Upper lobe of left lung (tissue), 4 donors: ENCODE measurements at regions not wholly inside any gene's neighbourhood (a gene's known extent, or its start where the extent isn't known, plus 50 kb on each side); places are given as distances from the start of the nearest gene placed in this dataset.

Experiments used
- EP300 ChIP-seq, 4 donors: sonication (generic); formaldehyde crosslinking; IDR thresholded peaks; one replicate each; pipeline ENCODE4 v1.5.1; 2017; ENCODE audit warnings: antibody characterized with exemption in 4 of 4, control low read depth in 2 of 4
- POLR2AphosphoS5 ChIP-seq, 2 donors: sonication (generic); formaldehyde crosslinking; IDR thresholded peaks; one replicate each; pipeline ENCODE4 v1.5.1; 2017; ENCODE audit warnings: antibody characterized with exemption in 2 of 2
- TF ChIP-seq, protein P1 (sequence below), 6 experiments: fragments of 450-650 bp in 4 of 6; fragments of 200-600 bp in 2 of 6; sonication (generic) in 2 of 6; IDR thresholded peaks; one replicate each; pipeline ENCODE4 v1.5.1; 2016 to 2019; ENCODE audit warnings: antibody characterized with exemption in 6 of 6

DNA sequence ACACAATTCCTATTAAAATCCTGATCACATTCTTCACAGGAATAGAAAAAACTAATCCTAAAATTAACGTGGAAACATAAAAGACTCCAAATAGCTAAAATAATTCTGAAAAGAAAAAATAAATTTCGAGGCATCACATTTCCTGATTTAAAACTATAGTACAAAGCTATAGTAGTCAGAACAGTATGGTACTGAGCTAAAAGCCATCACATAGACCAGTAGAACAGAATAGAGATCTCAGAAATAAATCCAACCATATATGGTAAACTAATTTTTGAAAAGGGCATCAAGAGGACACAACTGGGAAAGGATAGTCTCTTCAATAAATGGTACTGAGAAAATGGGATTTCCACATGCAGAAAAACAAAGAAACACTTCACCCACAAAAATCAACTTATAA is 125.2 kb upstream of the DAAM1 start:
- TF ChIP-seq, protein P1, sequence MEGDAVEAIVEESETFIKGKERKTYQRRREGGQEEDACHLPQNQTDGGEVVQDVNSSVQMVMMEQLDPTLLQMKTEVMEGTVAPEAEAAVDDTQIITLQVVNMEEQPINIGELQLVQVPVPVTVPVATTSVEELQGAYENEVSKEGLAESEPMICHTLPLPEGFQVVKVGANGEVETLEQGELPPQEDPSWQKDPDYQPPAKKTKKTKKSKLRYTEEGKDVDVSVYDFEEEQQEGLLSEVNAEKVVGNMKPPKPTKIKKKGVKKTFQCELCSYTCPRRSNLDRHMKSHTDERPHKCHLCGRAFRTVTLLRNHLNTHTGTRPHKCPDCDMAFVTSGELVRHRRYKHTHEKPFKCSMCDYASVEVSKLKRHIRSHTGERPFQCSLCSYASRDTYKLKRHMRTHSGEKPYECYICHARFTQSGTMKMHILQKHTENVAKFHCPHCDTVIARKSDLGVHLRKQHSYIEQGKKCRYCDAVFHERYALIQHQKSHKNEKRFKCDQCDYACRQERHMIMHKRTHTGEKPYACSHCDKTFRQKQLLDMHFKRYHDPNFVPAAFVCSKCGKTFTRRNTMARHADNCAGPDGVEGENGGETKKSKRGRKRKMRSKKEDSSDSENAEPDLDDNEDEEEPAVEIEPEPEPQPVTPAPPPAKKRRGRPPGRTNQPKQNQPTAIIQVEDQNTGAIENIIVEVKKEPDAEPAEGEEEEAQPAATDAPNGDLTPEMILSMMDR (IDR thresholded peaks at IDR 0.05), result no peak
- TF ChIP-seq EP300 (IDR thresholded peaks at IDR 0.05), result no peak
- no peak for TF ChIP-seq POLR2AphosphoS5 (IDR thresholded peaks at IDR 0.05)
